ENCODE measurements at regions not wholly inside any gene's neighbourhood (a gene's known extent, or its start where the extent isn't known, plus 50 kb on each side); places are given as distances from the start of the nearest gene placed in this dataset.

- TF ChIP-seq CTCF (IDR thresholded peaks at IDR 0.05; ENCODE audit: poor library complexity, severe bottlenecking) (no peak), TAF1 (IDR thresholded peaks at IDR 0.05; ENCODE audit: low read depth) (no peak), SMC3 (conservative IDR thresholded peaks at IDR 0.05; ENCODE audit: poor library complexity) (no peak)
Measured at GRCh38 chr1:93800856-93801255, 78.2 kb downstream of the DNTTIP2 start (continued).

GRCh38 chr1:93798291-93798690 lies 80.7 kb downstream of the DNTTIP2 start:
- H2AFZ ChIP-seq (ENCODE audit: low read depth, low read length), result no peak overlapping the region
- no peaks in the 10 kb centered on the region for H3K79me2 ChIP-seq (replicated peaks; ENCODE audit: insufficient read depth, low read length)
- TF ChIP-seq CTCF (IDR thresholded peaks at IDR 0.05; ENCODE audit: poor library complexity, severe bottlenecking) (no peak), RAD21 (conservative IDR thresholded peaks at IDR 0.05) (no peak), MXI1 (conservative IDR thresholded peaks at IDR 0.05; ENCODE audit: poor library complexity, severe bottlenecking) (no peak), TAF1 (IDR thresholded peaks at IDR 0.05; ENCODE audit: low read depth) (no peak), SMC3 (conservative IDR thresholded peaks at IDR 0.05; ENCODE audit: poor library complexity) (no peak), EP300 (conservative IDR thresholded peaks at IDR 0.05; ENCODE audit: poor library complexity, severe bottlenecking) (no peak), POLR2AphosphoS5 (IDR thresholded peaks at IDR 0.05) (no peak), EZH2 (IDR thresholded peaks at IDR 0.05; ENCODE audit: borderline replicate concordance, insufficient read depth, low read length, poor library complexity, severe bottlenecking) (no peak)
- TF ChIP-seq, protein P1, sequence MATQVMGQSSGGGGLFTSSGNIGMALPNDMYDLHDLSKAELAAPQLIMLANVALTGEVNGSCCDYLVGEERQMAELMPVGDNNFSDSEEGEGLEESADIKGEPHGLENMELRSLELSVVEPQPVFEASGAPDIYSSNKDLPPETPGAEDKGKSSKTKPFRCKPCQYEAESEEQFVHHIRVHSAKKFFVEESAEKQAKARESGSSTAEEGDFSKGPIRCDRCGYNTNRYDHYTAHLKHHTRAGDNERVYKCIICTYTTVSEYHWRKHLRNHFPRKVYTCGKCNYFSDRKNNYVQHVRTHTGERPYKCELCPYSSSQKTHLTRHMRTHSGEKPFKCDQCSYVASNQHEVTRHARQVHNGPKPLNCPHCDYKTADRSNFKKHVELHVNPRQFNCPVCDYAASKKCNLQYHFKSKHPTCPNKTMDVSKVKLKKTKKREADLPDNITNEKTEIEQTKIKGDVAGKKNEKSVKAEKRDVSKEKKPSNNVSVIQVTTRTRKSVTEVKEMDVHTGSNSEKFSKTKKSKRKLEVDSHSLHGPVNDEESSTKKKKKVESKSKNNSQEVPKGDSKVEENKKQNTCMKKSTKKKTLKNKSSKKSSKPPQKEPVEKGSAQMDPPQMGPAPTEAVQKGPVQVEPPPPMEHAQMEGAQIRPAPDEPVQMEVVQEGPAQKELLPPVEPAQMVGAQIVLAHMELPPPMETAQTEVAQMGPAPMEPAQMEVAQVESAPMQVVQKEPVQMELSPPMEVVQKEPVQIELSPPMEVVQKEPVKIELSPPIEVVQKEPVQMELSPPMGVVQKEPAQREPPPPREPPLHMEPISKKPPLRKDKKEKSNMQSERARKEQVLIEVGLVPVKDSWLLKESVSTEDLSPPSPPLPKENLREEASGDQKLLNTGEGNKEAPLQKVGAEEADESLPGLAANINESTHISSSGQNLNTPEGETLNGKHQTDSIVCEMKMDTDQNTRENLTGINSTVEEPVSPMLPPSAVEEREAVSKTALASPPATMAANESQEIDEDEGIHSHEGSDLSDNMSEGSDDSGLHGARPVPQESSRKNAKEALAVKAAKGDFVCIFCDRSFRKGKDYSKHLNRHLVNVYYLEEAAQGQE (IDR thresholded peaks at IDR 0.05; ENCODE audit: borderline replicate concordance), result no peak
- H3K9me2 ChIP-seq (ENCODE audit: insufficient read depth, low read length), result no peaks in the 10 kb centered on the region
- no peak overlapping the region for H3K9ac ChIP-seq (ENCODE audit: low read length)
- no peak overlapping the region for H3K4me2 ChIP-seq (ENCODE audit: low read length)
- H3K36me3 ChIP-seq (ENCODE audit: insufficient read depth, low read length), result no peaks in the 10 kb centered on the region
- H3K27ac ChIP-seq (ENCODE audit: low read length), result no peak overlapping the region
- no peaks in the 10 kb centered on the region for H3K9me3 ChIP-seq (ENCODE audit: low read length)
- no peaks in the 10 kb centered on the region for H3F3A ChIP-seq (ENCODE audit: insufficient read depth, low read length, poor library complexity, severe bottlenecking)
- H3K27me3 ChIP-seq (ENCODE audit: insufficient read depth, low read depth, low read length), result no peaks in the 10 kb centered on the region
- no peaks in the 10 kb centered on the region for H4K20me1 ChIP-seq (ENCODE audit: insufficient read depth)
- H3K4me3 ChIP-seq (ENCODE audit: low read length), result no peak overlapping the region

GRCh38 chr1:93784538-93784937 lies 94.5 kb downstream of the DNTTIP2 start:
- no peak for TF ChIP-seq TAF1 (IDR thresholded peaks at IDR 0.05; ENCODE audit: low read depth)
- no peak for TF ChIP-seq EP300 (conservative IDR thresholded peaks at IDR 0.05; ENCODE audit: poor library complexity, severe bottlenecking)
- TF ChIP-seq EZH2 (IDR thresholded peaks at IDR 0.05; ENCODE audit: borderline replicate concordance, insufficient read depth, low read length, poor library complexity, severe bottlenecking), result no peak
- no peaks in the 10 kb centered on the region for H4K20me1 ChIP-seq (ENCODE audit: insufficient read depth)
- no peaks in the 10 kb centered on the region for H3K9me2 ChIP-seq (ENCODE audit: insufficient read depth, low read length)
- H3K27me3 ChIP-seq (ENCODE audit: insufficient read depth, low read depth, low read length), result no peaks in the 10 kb centered on the region
- no peaks in the 10 kb centered on the region for H3K9me3 ChIP-seq (ENCODE audit: low read length)
- H3K27ac ChIP-seq (ENCODE audit: low read length), result no peak overlapping the region
- no peak overlapping the region for H3K4me3 ChIP-seq (ENCODE audit: low read length)
- H3K4me2 ChIP-seq (ENCODE audit: low read length), result no peak overlapping the region
- H3K36me3 ChIP-seq (ENCODE audit: insufficient read depth, low read length), result no peaks in the 10 kb centered on the region
- H3F3A ChIP-seq (ENCODE audit: insufficient read depth, low read length, poor library complexity, severe bottlenecking), result no peaks in the 10 kb centered on the region
- H3K9ac ChIP-seq (ENCODE audit: low read length), result no peak overlapping the region
- no peaks in the 10 kb centered on the region for H3K79me2 ChIP-seq (replicated peaks; ENCODE audit: insufficient read depth, low read length)
- H2AFZ ChIP-seq (ENCODE audit: low read depth, low read length), result no peak overlapping the region

Measured in neural cell (in vitro differentiated cells).